Cardiac muscle cell (in vitro differentiated cells and primary cell): ENCODE measurements at regions not wholly inside any gene's neighbourhood (a gene's known extent, or its start where the extent isn't known, plus 50 kb on each side); places are given as distances from the start of the nearest gene placed in this dataset.

ENCODE experiments used
- DNase-seq, 2 donors: peaks; one replicate each; pipeline versions ENCODE4 v3.0.0 to v3.0.0-alpha.2; 2010 to 2017; ENCODE audit warnings: low read depth in 1 of 2, low spot score in 1 of 2
- H3K27ac ChIP-seq: fragments of 200-600 bp; sonication (generic); 2 replicates; pipeline ENCODE4 v1.5.1; 2016
- H3K27me3 ChIP-seq: fragments of 200-600 bp; sonication (generic); 2 replicates; pipeline ENCODE4 v1.6.0; 2016; ENCODE audit warnings: control low read depth
- H3K36me3 ChIP-seq: fragments of 200-600 bp; sonication (generic); 2 replicates; pipeline ENCODE4 v1.5.1; 2016; ENCODE audit warnings: control low read depth
- H3K4me1 ChIP-seq: fragments of 200-600 bp; sonication (generic); 2 replicates; pipeline ENCODE4 v1.8.1; 2017; ENCODE audit warnings: low read depth, mild to moderate bottlenecking, mixed run types
- H3K4me3 ChIP-seq: fragments of 200-600 bp; sonication (generic); 2 replicates; pipeline ENCODE4 v1.5.1; 2016; ENCODE audit warnings: mild to moderate bottlenecking
- H3K9me3 ChIP-seq: fragments of 200-600 bp; sonication (generic); 2 replicates; pipeline ENCODE4 v1.5.1; 2017; ENCODE audit warnings: low read depth, mild to moderate bottlenecking, control low read depth
- CTCF ChIP-seq: IDR thresholded peaks from 2 replicates; pipeline ENCODE4 v1.5.1; 2012; ENCODE audit warnings: low read depth, mild to moderate bottlenecking, low read length

- no peak for DNase-seq
- no peak for TF ChIP-seq CTCF
- H3K36me3 ChIP-seq: no peaks in the 10 kb centered on the region
- H3K9me3 ChIP-seq: no peaks in the 10 kb centered on the region
- no peak overlapping the region for H3K27ac ChIP-seq
- no peak overlapping the region for H3K4me3 ChIP-seq
- no peaks in the 10 kb centered on the region for H3K4me1 ChIP-seq
- H3K27me3 ChIP-seq: no peaks in the 10 kb centered on the region
Measured at GRCh38 chr2:129763190-129763846, 216.1 kb upstream of the RAB6C start.

GRCh38 chr2:129763966-129764365 is 215.5 kb upstream of the RAB6C start:
- DNase-seq: no peak
- Histone ChIP-seq H3K27ac (no peak overlapping the region), H3K9me3 (no peaks in the 10 kb centered on the region), H3K36me3 (no peaks in the 10 kb centered on the region), H3K27me3 (no peaks in the 10 kb centered on the region), H3K4me3 (no peak overlapping the region), H3K4me1 (no peaks in the 10 kb centered on the region)
- no peak for TF ChIP-seq CTCF

GRCh38 chr2:129764376-129765325 is 214.8 kb upstream of the RAB6C start:
- H3K27ac ChIP-seq: no peak overlapping the region
- no peak for TF ChIP-seq CTCF
- H3K27me3 ChIP-seq: no peaks in the 10 kb centered on the region
- no peaks in the 10 kb centered on the region for H3K4me1 ChIP-seq
- H3K36me3 ChIP-seq: no peaks in the 10 kb centered on the region
- H3K4me3 ChIP-seq: no peak overlapping the region
- no peaks in the 10 kb centered on the region for H3K9me3 ChIP-seq
- DNase-seq: no peak

GRCh38 chr2:129765326-129765677 is 214.2 kb upstream of the RAB6C start:
- no peaks in the 10 kb centered on the region for H3K9me3 ChIP-seq
- no peaks in the 10 kb centered on the region for H3K36me3 ChIP-seq
- H3K27me3 ChIP-seq: no peaks in the 10 kb centered on the region
- no peak for DNase-seq
- H3K4me1 ChIP-seq: no peaks in the 10 kb centered on the region
- H3K27ac ChIP-seq: no peak overlapping the region
- no peak overlapping the region for H3K4me3 ChIP-seq
- no peak for TF ChIP-seq CTCF

GRCh38 chr2:129765678-129766351 is 213.7 kb upstream of the RAB6C start:
- DNase-seq: no peak
- Histone ChIP-seq H3K27me3 (no peaks in the 10 kb centered on the region), H3K36me3 (no peaks in the 10 kb centered on the region), H3K9me3 (no peaks in the 10 kb centered on the region), H3K27ac (no peak overlapping the region), H3K4me1 (no peaks in the 10 kb centered on the region), H3K4me3 (no peak overlapping the region)
- TF ChIP-seq CTCF: no peak
